ENCODE measurements at regions not wholly inside any gene's neighbourhood (a gene's known extent, or its start where the extent isn't known, plus 50 kb on each side); places are given as distances from the start of the nearest gene placed in this dataset.

- CTCF ChIA-PET: interaction anchor here (1.2 to 2.1 kb wide), 2 partner anchors 27 to 197 kb away, joined by 4 read pairs; partner anchors contain the start of gene DRD1
- Histone ChIP-seq H3K4me3 (ENCODE audit: insufficient read depth, low read depth, low read length) (no peak overlapping the region), H3K4me2 (ENCODE audit: low read depth, low read length) (peak overlapping the region; percentile 54)
- TF ChIP-seq ELK1 (IDR thresholded peaks at IDR 0.05; ENCODE audit: borderline replicate concordance, low read depth, low read length) (no peak), POLR2A (IDR thresholded peaks at IDR 0.05; ENCODE audit: low read depth, low read length) (no peak), RCOR1 (IDR thresholded peaks at IDR 0.05; ENCODE audit: insufficient replicate concordance, low read length) (peak; percentile 90), SMC3 (IDR thresholded peaks at IDR 0.05; ENCODE audit: low read depth, low read length) (no peak), MAZ (IDR thresholded peaks at IDR 0.05; ENCODE audit: borderline replicate concordance, low read depth, low read length) (peak; percentile 76; the same call in 1 of the 2 replicates), CEBPB (IDR thresholded peaks at IDR 0.05; ENCODE audit: low read depth, low read length) (peak; percentile 55; the same call in 1 of the 2 replicates), MAFK (IDR thresholded peaks at IDR 0.05; ENCODE audit: low read depth, low read length) (peak; percentile 54; the same call in 1 of the 2 replicates), CTCF (conservative IDR thresholded peaks at IDR 0.05; ENCODE audit: low read depth, low read length) (no peak), NFE2L2 (IDR thresholded peaks at IDR 0.05; ENCODE audit: low read depth, low read length) (peak; percentile 18; the same call in 1 of the 2 replicates), RFX5 (IDR thresholded peaks at IDR 0.05; ENCODE audit: low read depth, low read length) (no peak), FOS (IDR thresholded peaks at IDR 0.05; ENCODE audit: low read depth, low read length) (peak; percentile 92), BHLHE40 (IDR thresholded peaks at IDR 0.05; ENCODE audit: low read depth, low read length) (peak; percentile 71), USF2 (IDR thresholded peaks at IDR 0.05; ENCODE audit: low read depth, low read length) (peak; percentile 74; the same call in 1 of the 2 replicates), MXI1 (IDR thresholded peaks at IDR 0.05; ENCODE audit: borderline replicate concordance, low read depth, low read length) (no peak)
Observed at GRCh38 chr5:175246242-175246888, 197.6 kb downstream of the DRD1 start.

More at GRCh38 chr5:175246242-175246888, 197.6 kb downstream of the DRD1 start:
- no peaks in the 10 kb centered on the region for H4K20me1 ChIP-seq (ENCODE audit: insufficient read depth, low read length)
- no peak overlapping the region for H3K18ac ChIP-seq (ENCODE audit: low read depth, low read length)
- H2BK5ac ChIP-seq (ENCODE audit: low read depth, low read length, poor library complexity, severe bottlenecking): peak overlapping the region; percentile 85
- in situ Hi-C loops (cut with MboI; ENCODE audit: low sequenced_read_pairs) (no loop called here), dilution Hi-C loops (cut with HindIII; ENCODE audit: low sequenced_read_pairs, unreplicated experiment) (no loop called here), intact Hi-C loops (cut with micrococcal nuclease) (loop anchor here (2.0 to 5.0 kb wide), 3 partner anchors 32 to 196 kb away; partner anchors contain the start of gene DRD1)
- H3K9me3 ChIP-seq (ENCODE audit: control insufficient read depth, insufficient read depth, low read length): no peaks in the 10 kb centered on the region
- H3K79me1 ChIP-seq (ENCODE audit: low read depth in 1 of 2, low read length in 2 of 2): no peaks in the 10 kb centered on the region
- 0 out of 2 replicates have a peak overlapping the region, but pooled peaks have one; percentile 62 for H3K23ac ChIP-seq (ENCODE audit: low read depth, low read length)
- peak overlapping the region; percentile 75 for H4K91ac ChIP-seq (ENCODE audit: insufficient read depth, low read depth, low read length)
- peak; percentile 94 for ATAC-seq (ENCODE audit: low read depth)
- no peaks in the 10 kb centered on the region for H3K27me3 ChIP-seq (ENCODE audit: control insufficient read depth, insufficient read depth, low read length)
- H2BK120ac ChIP-seq (ENCODE audit: low read depth, low read length): peak overlapping the region; percentile 82
- H2AK9ac ChIP-seq (replicated peaks; ENCODE audit: low read depth, low read length, poor library complexity): peak overlapping the region; percentile 55
- no peaks in the 10 kb centered on the region for H3K36me3 ChIP-seq (ENCODE audit: control insufficient read depth, insufficient read depth, low read length)
- H3K9me1 ChIP-seq (ENCODE audit: insufficient read depth, low read length): peaks cover 13% of the 10 kb centered on the region
- H3K27ac ChIP-seq (ENCODE audit: insufficient read depth, low read length): peak overlapping the region; percentile 66
- peak overlapping the region; percentile 84; the same call in 1 of the 2 replicates for H3K14ac ChIP-seq (replicated peaks; ENCODE audit: low read depth, low read length)
- BruUV-seq (replicated peaks): no TSS peak
- WGBS, 2 experiments (ENCODE audit: extremely low coverage in 2 of 2, insufficient read length in 1 of 2): 0% methylated on average over 2 of the region's 8 CpGs; no CpG with 5 or more reads in 1 of the 2 experiments
- H3K4ac ChIP-seq (ENCODE audit: low read depth, low read length): peak overlapping the region; percentile 82
- peaks cover 4% of the 10 kb centered on the region for H3K4me1 ChIP-seq (ENCODE audit: control insufficient read depth, insufficient read depth, low read length)
- no peak overlapping the region for H2AK5ac ChIP-seq (ENCODE audit: low read depth, low read length)
- POLR2A ChIA-PET (ENCODE audit: unreplicated experiment): interaction anchor here (1.2 kb wide), 1 partner anchor 27 kb away, joined by 3 read pairs; no protein-coding TSS in a partner anchor
- peak overlapping the region; percentile 0; the same call in 2 of the 3 replicates for H2BK15ac ChIP-seq (ENCODE audit: low read depth, low read length)
- H4K8ac ChIP-seq (ENCODE audit: low read depth in 2 of 2, low read length in 2 of 2): peak overlapping the region in 1 of 2 experiments; percentile 45; a peak in 1 of 4 replicates
- H2BK20ac ChIP-seq (ENCODE audit: low read depth, low read length): peak overlapping the region; percentile 90
- H2AFZ ChIP-seq (replicated peaks; ENCODE audit: low read length, poor library complexity): peak overlapping the region; percentile 81
- DNase-seq: peak; percentile 98
- H3K9ac ChIP-seq (ENCODE audit: low read depth, low read length): no peak overlapping the region
- no peak overlapping the region for H4K5ac ChIP-seq (ENCODE audit: low read depth, low read length)
- H3K56ac ChIP-seq (ENCODE audit: extremely low read depth, insufficient read depth, low read length): peak overlapping the region; percentile 44; the same call in 1 of the 2 replicates
